Globus pallidus (tissue), 1 donor: ENCODE measurements at regions not wholly inside any gene's neighbourhood (a gene's known extent, or its start where the extent isn't known, plus 50 kb on each side); places are given as distances from the start of the nearest gene placed in this dataset.
"Not testable (repeated sequence)": the region's sequence is repeated elsewhere in the genome, so short reads cannot be mapped to it uniquely, and the experiment has no call there.

Experiments
- DNase-seq: peaks from one replicate; pipeline ENCODE4 v3.0.0-alpha.2; 2015; ENCODE audit warnings: low spot score

DNA sequence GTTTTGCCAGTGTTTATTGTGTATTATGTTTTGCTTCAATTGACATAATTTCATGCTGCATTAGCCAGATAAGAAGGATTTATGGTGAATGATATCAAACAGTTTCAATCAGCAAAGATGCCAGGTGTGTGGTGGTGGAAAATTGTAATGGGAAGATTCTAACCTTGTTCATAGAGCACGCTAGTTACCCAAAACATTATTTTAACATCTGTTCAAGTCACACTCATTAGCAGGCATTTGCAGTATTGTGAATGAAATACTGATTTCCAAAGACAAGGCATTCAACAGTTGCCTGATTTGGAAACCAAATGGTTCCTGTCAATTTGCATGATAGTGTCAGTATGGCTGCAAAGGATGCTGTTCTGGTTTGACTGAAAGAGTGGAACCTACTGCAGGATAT, 129.7 kb downstream of the EPC1 start:
- no peak for DNase-seq

GRCh38 chr10:32213838-32214237, 133.1 kb downstream of the EPC1 start:
- DNase-seq, result not testable (repeated sequence)

- DNase-seq, result no peak
These were observed 136.0 kb downstream of the EPC1 start for GRCh38 chr10:32211046-32211363.

- no peak for DNase-seq
These were observed 136.5 kb downstream of the EPC1 start for GRCh38 chr10:32210306-32211045.

DNA sequence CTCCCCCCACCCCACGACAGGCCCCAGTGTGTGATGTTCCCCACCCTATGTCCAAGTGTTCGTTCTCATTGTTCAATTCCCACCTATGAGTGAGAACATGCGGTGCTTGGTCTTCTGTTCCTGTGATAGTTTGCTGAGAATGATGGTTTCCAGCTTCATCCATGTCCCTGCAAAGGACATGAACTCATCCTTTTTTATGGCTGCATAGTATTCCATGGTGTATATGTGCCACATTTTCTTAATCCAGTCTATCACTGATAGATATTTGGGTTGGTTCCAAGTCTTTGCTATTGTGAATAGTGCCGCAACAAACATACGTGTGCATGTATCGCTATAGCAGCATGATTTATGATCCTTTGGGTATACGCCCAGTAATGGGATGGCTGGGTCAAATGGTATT, 139.0 kb downstream of the EPC1 start:
- not testable (repeated sequence) for DNase-seq

- DNase-seq, result no peak
These were observed 139.4 kb downstream of the EPC1 start for GRCh38 chr10:32207544-32207943.

DNA sequence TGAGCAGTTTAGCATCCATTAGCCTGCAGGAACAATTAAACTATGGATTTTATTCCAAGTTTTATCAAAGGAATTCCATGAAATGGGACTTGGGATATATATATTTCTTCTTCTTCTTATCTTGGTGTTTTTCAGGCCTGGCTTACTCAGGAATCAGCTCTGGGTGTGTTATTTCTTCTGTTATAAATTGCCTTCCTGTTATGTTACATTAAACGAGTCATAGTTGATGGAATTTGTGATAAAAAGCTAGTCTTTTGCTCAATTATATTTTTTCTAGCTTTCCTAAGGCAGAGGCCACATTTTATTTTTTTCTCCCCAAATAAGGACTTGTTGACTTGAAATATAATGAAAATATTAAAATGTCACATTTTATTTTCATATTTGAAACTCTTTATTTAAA, 141.3 kb downstream of the EPC1 start:
- no peak for DNase-seq

DNA sequence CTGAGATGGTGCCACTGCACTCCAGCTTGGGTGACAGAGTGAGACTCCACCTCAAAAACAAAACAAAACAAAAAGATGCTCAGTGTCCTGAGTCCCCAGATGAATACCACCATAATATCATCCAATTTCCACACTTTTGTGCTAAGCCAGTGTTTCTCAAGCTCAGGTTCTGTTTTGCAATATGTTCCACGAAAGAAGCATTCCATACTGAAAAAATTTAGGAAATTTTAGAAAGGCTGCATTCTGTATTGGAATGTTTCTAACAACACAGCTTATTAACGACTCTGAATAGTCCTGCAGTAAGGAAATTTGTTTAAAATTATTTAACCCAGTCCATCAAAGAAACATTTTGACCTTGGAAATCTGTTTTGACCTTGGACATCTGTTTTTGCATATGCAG, 142.4 kb downstream of the EPC1 start:
- DNase-seq, result no peak

- no peak for DNase-seq
These were observed 143.6 kb upstream of the KIF5B start for GRCh38 chr10:32199714-32200394.

DNA sequence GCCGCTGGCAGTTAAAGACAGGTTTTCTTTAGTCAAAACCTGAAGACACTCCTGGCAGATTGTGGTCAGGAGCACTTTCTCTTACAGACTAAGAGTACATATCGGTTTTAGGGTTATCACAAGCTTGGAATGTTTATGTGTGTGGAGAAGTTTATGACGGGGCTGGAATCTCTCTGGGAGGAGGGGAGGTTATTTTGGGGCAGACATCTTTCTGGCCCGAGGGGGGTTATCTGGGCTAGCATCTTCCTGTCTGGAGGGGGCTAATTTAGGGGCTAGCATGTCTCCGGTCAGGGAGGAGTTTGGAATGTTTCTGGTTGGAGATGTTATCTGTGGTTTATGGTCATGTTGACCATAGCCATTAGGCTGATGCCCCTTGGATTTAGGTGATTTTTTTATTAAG, 141.2 kb upstream of the KIF5B start:
- no peak for DNase-seq

- DNase-seq, result peak; percentile 59
These were observed 134.8 kb upstream of the KIF5B start for GRCh38 chr10:32190890-32191491.

- DNase-seq, result no peak
These were observed 133.3 kb upstream of the KIF5B start for GRCh38 chr10:32189400-32190084.

- not testable (repeated sequence) for DNase-seq
These were observed 132.4 kb upstream of the KIF5B start for GRCh38 chr10:32188601-32189000.

DNA sequence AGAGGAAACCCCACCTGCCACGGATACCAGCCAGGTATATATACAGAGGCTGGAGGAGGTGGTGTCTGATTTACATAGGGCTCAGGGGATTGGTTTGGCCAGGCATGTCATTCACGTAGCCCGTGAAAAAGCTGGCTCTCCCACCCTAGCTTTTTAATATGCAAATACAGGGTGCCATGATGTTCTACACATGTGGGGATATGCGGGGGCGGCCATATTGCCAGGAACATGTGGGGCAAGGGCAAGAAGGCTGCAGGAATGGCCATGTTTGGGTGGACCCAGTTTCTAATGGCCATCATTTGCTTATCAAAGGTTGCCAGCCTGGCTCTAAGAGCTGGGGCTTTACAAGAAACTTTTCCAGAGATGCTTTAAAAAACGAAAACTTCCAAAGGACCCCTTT, 131.5 kb upstream of the KIF5B start:
- DNase-seq, result no peak

GRCh38 chr10:32183652-32184051, 127.4 kb upstream of the KIF5B start:
- not testable (repeated sequence) for DNase-seq

DNA sequence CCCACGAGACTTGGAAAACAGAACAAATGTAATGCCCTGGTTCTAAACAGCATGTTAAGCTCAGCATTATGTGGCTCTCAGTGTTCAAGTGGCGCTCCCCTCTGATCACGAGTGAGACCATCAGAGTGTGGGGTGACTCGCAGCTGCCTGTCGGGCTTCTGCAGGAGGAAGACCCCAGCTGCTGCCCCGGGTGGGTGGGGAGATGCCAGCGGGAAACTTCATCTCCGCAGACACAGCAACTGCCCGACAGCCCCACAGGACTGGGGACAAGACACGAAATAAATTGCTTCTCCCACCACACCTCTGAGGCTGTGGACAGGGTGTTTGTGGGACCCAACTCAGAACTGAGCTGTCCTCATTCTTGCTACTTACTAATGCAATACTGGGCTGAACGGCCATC, 126.3 kb upstream of the KIF5B start:
- DNase-seq, result no peak

- DNase-seq, result no peak
These were observed 124.4 kb upstream of the KIF5B start for GRCh38 chr10:32180390-32181280.

- no peak for DNase-seq
These were observed 123.6 kb upstream of the KIF5B start for GRCh38 chr10:32179836-32180235.

DNA sequence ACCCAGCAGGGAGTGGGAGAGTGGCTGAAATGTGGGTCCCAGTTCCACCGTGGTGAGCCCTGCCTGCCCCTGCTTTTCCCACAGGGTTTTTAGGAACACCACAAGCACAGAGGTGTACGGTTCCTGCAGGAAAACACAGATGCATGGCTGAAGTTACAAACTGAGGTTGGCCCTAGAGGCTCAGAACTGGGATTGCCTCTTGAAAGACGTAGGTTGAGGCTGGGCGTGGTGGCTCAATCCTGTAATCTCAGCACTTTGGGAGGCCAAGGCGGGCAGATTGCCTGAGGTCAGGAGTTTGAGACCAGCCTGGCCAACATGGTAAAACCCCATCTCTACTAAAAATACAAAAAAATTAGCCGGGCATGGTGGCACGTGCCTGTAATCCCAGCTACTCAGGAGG, 121.4 kb upstream of the KIF5B start:
- not testable (repeated sequence) for DNase-seq

DNA sequence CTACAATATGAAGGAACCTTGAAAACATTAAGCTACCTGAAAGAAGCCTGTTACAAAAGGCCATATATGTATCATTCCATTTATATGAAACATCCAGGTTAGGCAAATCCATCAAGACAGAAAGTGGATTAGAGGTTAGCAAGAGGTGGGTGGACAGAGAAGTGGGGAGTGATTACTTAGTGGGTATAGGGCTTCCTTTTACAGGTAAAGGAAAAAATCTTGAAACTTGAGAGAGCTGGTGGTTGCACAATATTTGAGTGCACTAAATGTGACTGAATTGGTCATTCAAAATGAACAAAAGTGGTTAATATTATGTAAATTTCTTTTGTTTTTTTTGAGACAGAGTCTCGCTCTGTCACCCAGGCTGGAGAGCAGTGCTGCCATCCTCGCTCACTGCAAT, 119.4 kb upstream of the KIF5B start:
- DNase-seq, result no peak

DNA sequence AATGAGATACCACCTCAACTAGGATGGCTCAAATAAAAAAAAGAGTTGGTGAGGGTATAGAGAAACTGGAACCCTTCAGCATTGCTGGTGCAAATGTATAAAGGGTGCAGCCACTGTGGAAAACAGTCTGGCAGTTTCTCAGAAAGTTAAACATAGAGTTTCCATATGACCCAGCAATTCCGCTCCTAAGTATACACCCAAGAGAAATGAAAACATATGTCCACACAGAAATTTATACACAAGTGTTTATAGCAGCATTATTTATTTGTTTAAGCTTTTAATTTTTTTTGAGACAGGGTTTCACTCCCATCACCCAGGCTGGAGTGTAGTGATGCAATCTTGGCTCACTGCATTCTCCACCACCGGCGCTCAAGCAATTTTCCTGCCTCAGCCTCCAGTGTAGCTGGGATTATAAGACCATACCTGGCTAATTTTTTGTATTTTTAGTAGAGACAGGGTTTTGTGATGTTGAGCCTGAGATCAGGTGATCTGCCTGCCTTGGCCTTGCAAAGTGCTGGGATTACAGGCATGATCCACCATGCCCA, 118.2 kb upstream of the KIF5B start:
- no peak for DNase-seq

GRCh38 chr10:32171204-32171603, 115.0 kb upstream of the KIF5B start:
- DNase-seq, result no peak
